Upper lobe of left lung (tissue), 4 donors: ENCODE measurements at regions not wholly inside any gene's neighbourhood (a gene's known extent, or its start where the extent isn't known, plus 50 kb on each side); places are given as distances from the start of the nearest gene placed in this dataset.

Source experiments
- CTCF ChIP-seq, 6 experiments: fragments of 450-650 bp in 4 of 6; fragments of 200-600 bp in 2 of 6; sonication (generic) in 2 of 6; IDR thresholded peaks; one replicate each; pipeline ENCODE4 v1.5.1; 2016 to 2019; ENCODE audit warnings: antibody characterized with exemption in 6 of 6
- EP300 ChIP-seq, 4 donors: sonication (generic); formaldehyde crosslinking; IDR thresholded peaks; one replicate each; pipeline ENCODE4 v1.5.1; 2017; ENCODE audit warnings: antibody characterized with exemption in 4 of 4, control low read depth in 2 of 4

DNA sequence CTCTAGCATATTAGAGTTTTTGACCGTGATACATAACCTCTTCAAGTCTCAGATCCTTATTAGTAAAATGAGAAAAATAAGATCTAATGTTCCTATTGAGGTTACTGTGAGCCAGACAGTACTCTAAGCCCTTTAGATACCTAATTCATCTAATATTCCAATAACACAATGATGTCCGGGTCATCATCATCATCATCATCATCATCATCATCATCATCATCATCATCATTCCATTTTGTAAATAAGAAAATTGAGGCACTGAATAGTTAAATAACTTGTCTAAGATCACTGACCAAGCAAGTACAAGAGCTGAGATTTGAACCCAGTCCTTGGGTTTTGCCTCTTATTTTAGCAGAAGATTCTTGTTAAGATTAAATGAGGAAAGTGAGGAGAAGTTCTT is 643.0 kb downstream of the HDGFL1 start:
- TF ChIP-seq CTCF (IDR thresholded peaks at IDR 0.05) (no peak), EP300 (IDR thresholded peaks at IDR 0.05) (no peak)
